ENCODE measurements at regions not wholly inside any gene's neighbourhood (a gene's known extent, or its start where the extent isn't known, plus 50 kb on each side); places are given as distances from the start of the nearest gene placed in this dataset.

DNA sequence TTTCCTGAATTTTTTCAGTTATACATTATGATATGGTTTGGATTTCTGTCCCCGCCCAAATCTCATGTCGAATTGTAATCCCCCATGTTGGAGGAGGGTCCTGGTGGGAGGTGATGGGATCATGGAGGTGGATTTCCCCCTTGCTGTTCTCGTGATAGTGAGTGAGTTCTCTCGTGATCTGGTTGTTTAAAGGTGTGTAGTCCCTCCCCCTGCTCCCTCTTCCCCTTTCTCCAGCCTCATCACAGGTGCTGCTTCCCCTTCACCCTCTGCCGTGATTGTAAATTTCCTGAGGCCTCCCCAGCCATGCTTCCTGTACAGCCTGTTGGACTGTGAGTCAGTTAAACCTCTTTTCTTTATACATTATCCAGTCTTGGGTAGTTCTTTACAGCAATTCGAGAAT, 93.2 kb upstream of the HNRNPU start:
- no peak overlapping the region for H3K27ac ChIP-seq (ENCODE audit: low read depth, low read length)
- TF ChIP-seq, protein P1, sequence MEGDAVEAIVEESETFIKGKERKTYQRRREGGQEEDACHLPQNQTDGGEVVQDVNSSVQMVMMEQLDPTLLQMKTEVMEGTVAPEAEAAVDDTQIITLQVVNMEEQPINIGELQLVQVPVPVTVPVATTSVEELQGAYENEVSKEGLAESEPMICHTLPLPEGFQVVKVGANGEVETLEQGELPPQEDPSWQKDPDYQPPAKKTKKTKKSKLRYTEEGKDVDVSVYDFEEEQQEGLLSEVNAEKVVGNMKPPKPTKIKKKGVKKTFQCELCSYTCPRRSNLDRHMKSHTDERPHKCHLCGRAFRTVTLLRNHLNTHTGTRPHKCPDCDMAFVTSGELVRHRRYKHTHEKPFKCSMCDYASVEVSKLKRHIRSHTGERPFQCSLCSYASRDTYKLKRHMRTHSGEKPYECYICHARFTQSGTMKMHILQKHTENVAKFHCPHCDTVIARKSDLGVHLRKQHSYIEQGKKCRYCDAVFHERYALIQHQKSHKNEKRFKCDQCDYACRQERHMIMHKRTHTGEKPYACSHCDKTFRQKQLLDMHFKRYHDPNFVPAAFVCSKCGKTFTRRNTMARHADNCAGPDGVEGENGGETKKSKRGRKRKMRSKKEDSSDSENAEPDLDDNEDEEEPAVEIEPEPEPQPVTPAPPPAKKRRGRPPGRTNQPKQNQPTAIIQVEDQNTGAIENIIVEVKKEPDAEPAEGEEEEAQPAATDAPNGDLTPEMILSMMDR (IDR thresholded peaks at IDR 0.05; ENCODE audit: extremely low read depth, low read depth, low read length): no peak
- peaks cover 2% of the 10 kb centered on the region for H3K4me1 ChIP-seq (ENCODE audit: insufficient read depth, low read length)
- H4K20me1 ChIP-seq (ENCODE audit: insufficient read depth, low read length): no peaks in the 10 kb centered on the region
- no peak overlapping the region for H3K4me3 ChIP-seq (ENCODE audit: insufficient read depth, low read length)
- no peak overlapping the region for H2AFZ ChIP-seq (ENCODE audit: low read length)
- no peaks in the 10 kb centered on the region for H3K27me3 ChIP-seq (ENCODE audit: insufficient read depth, low read length)
- H3K4me2 ChIP-seq (ENCODE audit: insufficient read depth, low read length): no peak overlapping the region
- no peaks in the 10 kb centered on the region for H3K9me3 ChIP-seq (ENCODE audit: low read depth, low read length)
- no peaks in the 10 kb centered on the region for H3K79me2 ChIP-seq (ENCODE audit: insufficient read depth, low read length)
- no peak for DNase-seq (ENCODE audit: insufficient read length, low spot score, missing footprints)
- no peaks in the 10 kb centered on the region for H3K36me3 ChIP-seq (ENCODE audit: insufficient read depth, low read length)

DNA sequence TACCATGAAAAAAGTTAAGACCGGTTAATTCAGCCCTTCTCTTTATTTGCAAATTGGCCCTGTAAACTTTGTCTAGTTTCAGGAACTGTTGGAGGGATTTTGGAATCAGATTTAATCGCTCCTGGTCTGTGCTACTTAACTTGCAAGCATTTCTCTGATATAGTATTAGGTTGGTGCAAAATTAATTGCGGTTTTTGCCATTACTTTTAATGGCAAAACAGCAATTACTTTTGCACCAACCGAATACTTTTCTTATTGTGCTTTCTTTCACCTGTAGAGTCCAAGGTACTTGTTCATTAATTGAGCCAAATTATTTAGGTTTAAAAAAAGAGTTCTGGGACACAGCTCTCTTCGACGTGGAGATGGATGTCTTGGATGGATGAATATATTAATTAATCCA, 92.8 kb upstream of the HNRNPU start:
- Histone ChIP-seq H3K4me3 (ENCODE audit: insufficient read depth, low read length) (no peak overlapping the region), H3K9me3 (ENCODE audit: low read depth, low read length) (no peaks in the 10 kb centered on the region), H3K36me3 (ENCODE audit: insufficient read depth, low read length) (no peaks in the 10 kb centered on the region), H3K4me2 (ENCODE audit: insufficient read depth, low read length) (no peak overlapping the region), H3K27ac (ENCODE audit: low read depth, low read length) (no peak overlapping the region), H3K27me3 (ENCODE audit: insufficient read depth, low read length) (no peaks in the 10 kb centered on the region), H4K20me1 (ENCODE audit: insufficient read depth, low read length) (no peaks in the 10 kb centered on the region), H2AFZ (ENCODE audit: low read length) (no peak overlapping the region), H3K79me2 (ENCODE audit: insufficient read depth, low read length) (no peaks in the 10 kb centered on the region), H3K4me1 (ENCODE audit: insufficient read depth, low read length) (no peaks in the 10 kb centered on the region)
- no peak for DNase-seq (ENCODE audit: insufficient read length, low spot score, missing footprints)
- TF ChIP-seq, protein P1 (IDR thresholded peaks at IDR 0.05; ENCODE audit: extremely low read depth, low read depth, low read length): no peak

DNA sequence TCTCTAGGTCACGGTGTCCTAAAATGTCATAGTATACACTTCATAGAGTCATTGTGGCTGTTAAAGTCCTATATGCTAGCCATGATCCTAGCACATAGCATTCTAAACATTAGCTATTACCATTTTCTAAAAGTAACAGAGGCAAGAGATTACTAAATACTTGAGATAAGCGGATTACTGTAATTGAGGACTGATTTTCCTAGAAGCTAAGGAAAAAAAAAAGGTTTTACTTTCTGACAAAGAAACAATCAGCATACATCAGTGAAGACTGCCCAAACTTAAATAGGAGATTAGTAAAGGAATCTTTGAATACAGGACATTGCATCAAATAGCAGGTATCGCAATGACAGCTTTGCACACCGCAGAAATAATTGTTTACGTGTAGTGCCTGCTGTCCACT, 91.3 kb upstream of the HNRNPU start:
- Histone ChIP-seq H3K4me1 (ENCODE audit: insufficient read depth, low read length) (no peaks in the 10 kb centered on the region), H3K36me3 (ENCODE audit: insufficient read depth, low read length) (no peaks in the 10 kb centered on the region)
- TF ChIP-seq, protein P1 (IDR thresholded peaks at IDR 0.05; ENCODE audit: extremely low read depth, low read depth, low read length): no peak

DNA sequence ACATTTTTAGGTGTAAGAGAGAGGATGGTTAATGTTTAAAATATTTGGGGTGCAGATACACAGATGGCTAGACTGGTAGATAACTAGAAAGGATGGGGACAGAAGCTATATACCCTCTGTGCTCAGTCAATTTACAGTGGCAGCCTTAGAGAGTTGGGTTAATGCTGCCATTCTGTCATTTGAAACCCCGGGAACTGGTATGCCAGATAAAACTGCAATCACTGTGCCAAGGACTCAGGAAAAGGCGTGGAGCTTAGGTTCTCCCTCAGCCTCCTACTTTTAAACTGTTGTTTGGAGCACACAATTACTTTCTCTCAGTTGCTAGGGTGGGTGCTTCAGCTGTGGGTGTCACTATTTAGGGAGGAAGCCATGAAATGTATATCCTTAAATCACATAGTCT, 90.0 kb upstream of the HNRNPU start:
- H3K4me3 ChIP-seq (ENCODE audit: insufficient read depth, low read length): no peak overlapping the region
- H3K79me2 ChIP-seq (ENCODE audit: insufficient read depth, low read length): no peaks in the 10 kb centered on the region
- no peaks in the 10 kb centered on the region for H3K27me3 ChIP-seq (ENCODE audit: insufficient read depth, low read length)
- H3K4me1 ChIP-seq (ENCODE audit: insufficient read depth, low read length): no peaks in the 10 kb centered on the region
- no peaks in the 10 kb centered on the region for H4K20me1 ChIP-seq (ENCODE audit: insufficient read depth, low read length)
- no peaks in the 10 kb centered on the region for H3K36me3 ChIP-seq (ENCODE audit: insufficient read depth, low read length)
- H3K27ac ChIP-seq (ENCODE audit: low read depth, low read length): no peak overlapping the region
- peak; percentile 21 for DNase-seq (ENCODE audit: insufficient read length, low spot score, missing footprints)
- H3K9me3 ChIP-seq (ENCODE audit: low read depth, low read length): no peaks in the 10 kb centered on the region
- TF ChIP-seq, protein P1 (IDR thresholded peaks at IDR 0.05; ENCODE audit: extremely low read depth, low read depth, low read length): no peak
- H3K4me2 ChIP-seq (ENCODE audit: insufficient read depth, low read length): no peak overlapping the region
- H2AFZ ChIP-seq (ENCODE audit: low read length): peak overlapping the region; percentile 29

More for the DNA sequence above, 91.3 kb upstream of the HNRNPU start:
- no peaks in the 10 kb centered on the region for H4K20me1 ChIP-seq (ENCODE audit: insufficient read depth, low read length)
- no peaks in the 10 kb centered on the region for H3K9me3 ChIP-seq (ENCODE audit: low read depth, low read length)
- H2AFZ ChIP-seq (ENCODE audit: low read length): no peak overlapping the region
- H3K27me3 ChIP-seq (ENCODE audit: insufficient read depth, low read length): no peaks in the 10 kb centered on the region
- no peak overlapping the region for H3K4me2 ChIP-seq (ENCODE audit: insufficient read depth, low read length)
- H3K4me3 ChIP-seq (ENCODE audit: insufficient read depth, low read length): no peak overlapping the region
- DNase-seq (ENCODE audit: insufficient read length, low spot score, missing footprints): no peak
- H3K27ac ChIP-seq (ENCODE audit: low read depth, low read length): no peak overlapping the region
- H3K79me2 ChIP-seq (ENCODE audit: insufficient read depth, low read length): no peaks in the 10 kb centered on the region

Measured in osteoblast (primary cell).